HG03159 (cell line): ENCODE measurements at regions not wholly inside any gene's neighbourhood (a gene's known extent, or its start where the extent isn't known, plus 50 kb on each side); places are given as distances from the start of the nearest gene placed in this dataset.

Experiments
- ATAC-seq: cut with Tn5 transposase; IDR thresholded peaks from one replicate; pipeline ENCODE4 v1.9.1; 2021; ENCODE audit warnings: mild to moderate bottlenecking, moderate library complexity; ENCODE audit not compliant: unreplicated experiment

- ATAC-seq = no peak
Observed at GRCh38 chr1:93746021-93746812, 64.6 kb upstream of the BCAR3 start.

DNA sequence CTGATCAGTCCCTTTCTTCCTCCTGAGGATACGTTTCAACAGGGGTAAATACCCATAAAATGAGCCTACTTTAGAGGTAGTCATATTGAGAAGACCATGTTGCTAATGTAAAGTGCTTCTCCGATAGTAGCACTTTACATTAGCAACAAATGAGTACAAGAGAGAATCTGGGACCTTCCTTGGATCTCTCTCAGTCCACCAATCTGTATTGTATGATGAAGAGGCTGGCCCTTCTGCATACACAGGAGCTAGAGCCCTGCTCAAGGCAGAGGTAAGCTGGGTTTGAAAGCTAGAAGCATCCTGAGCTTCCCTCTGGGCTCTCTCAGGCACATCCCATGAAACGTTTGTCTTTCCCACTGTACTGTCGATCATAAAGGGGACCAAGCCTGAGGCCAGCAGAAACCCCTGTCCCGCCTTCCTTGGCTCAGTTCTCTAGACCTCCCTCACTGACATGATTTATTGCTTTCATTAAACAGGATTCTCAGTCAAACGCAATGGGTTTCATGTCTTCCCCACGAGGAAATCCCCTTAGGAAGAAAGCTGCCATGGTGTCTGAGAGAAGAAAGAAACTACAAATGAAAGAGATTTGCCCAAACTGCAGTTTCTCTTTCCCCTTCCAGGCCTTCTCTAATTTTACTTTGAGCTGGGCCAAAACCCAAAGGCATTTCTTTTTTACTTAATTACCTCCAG lies 62.8 kb upstream of the BCAR3 start:
- ATAC-seq = no peak

GRCh38 chr1:93743465-93743864 lies 61.8 kb upstream of the BCAR3 start:
- ATAC-seq = no peak

- ATAC-seq = no peak
Observed at GRCh38 chr1:93740601-93741031, 59.0 kb upstream of the BCAR3 start.

- ATAC-seq = no peak
Observed at GRCh38 chr1:93740157-93740556, 58.5 kb upstream of the BCAR3 start.

- no peak for ATAC-seq
Observed at GRCh38 chr1:93739472-93739871, 57.8 kb upstream of the BCAR3 start.

GRCh38 chr1:93738926-93739325 lies 57.3 kb upstream of the BCAR3 start:
- no peak for ATAC-seq

DNA sequence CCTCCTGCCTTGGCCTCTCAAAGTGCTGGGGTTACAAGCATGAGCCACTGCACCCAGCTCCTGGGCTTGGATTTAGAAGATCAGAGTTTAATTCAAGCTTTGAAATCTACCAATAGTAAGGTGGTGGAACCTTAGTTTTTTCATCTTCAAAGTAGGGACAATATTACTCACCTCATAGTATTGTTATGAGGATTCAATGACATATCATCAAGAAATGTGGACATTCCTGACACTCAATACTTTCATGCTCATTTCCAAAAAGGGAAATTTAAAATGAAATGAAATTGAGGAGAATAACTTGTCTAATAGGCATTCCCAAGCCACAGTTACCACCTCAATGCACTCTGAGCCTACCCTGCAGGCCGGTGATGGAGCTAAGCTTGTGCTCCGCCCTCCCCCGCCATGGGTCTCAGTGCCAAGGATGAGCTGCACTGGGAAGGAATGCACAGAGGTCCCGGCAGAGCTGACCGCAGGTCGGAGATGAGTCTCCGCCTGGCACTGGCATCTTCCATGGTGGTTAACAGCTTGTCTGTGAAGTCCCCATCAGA lies 56.5 kb upstream of the BCAR3 start:
- ATAC-seq = no peak

- no peak for ATAC-seq
Observed at GRCh38 chr1:93735722-93736121, 54.1 kb upstream of the BCAR3 start.

DNA sequence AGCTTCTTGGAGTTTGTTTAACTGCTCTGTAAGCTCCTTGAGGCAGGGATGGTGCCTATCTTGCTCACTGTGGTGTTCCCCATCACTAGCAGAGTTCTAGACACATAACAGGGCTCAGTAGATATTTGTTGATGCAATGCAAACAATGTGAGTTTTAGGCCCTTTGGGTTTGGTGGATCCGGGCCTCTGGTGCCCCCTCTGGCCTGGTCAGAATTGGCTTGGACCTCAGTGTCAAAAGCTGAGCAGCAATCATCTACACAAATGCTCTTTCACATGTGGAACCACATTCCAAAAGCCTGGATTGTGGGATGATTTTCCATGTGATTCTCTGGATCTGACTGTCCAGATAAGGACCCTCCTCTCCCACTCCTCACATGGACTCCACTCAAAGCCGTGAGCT lies 53.4 kb upstream of the BCAR3 start:
- no peak for ATAC-seq

DNA sequence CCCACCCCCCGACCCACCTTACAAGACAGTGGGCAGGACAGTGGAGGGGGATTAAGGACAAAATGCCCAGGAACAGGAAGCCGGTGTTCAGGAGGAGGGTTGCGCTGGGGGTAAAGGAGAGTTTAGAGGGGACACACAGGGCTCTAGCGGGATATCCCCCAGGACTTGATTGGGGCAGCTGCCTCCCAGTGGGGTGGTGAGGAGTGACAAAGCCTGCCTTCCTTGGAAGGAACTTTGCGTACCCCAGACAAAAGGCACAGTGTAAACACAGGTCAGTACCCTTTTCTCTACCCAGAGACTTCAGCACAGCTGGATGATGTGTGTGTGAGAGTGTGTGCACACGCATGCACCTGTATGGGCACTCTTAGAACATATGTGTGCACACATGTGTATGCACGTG lies 51.7 kb upstream of the BCAR3 start:
- no peak for ATAC-seq

DNA sequence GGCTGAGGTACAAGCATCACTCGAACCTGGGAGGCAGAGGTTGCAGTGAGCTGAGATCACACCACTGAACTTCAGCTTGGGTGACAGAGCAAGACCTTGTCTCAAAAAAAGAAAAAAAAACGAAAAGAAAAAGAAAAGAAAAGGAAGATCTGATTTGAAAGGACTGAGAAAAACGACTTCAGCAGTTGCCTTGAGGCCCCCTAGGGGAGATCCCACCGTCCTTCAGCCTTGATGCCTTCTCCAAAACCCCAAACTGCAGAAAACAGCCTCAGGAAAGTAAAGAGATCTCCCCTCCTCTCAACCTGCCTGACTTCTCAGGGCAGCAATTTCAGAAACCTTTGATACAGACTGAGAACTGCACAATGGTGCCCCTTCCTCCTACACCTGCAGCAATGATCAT lies 50.9 kb upstream of the BCAR3 start:
- no peak for ATAC-seq
